Epithelial cell of esophagus (primary cell): ENCODE measurements at regions not wholly inside any gene's neighbourhood (a gene's known extent, or its start where the extent isn't known, plus 50 kb on each side); places are given as distances from the start of the nearest gene placed in this dataset.
A peak's percentile ranks its signal among the peaks of the same experiment; 100 is the strongest.

Experiments used
- DNase-seq: peaks from one replicate; pipeline ENCODE4 v3.0.0; 2010; ENCODE audit warnings: low read depth
- H3K4me3 ChIP-seq: 2 replicates; pipeline ENCODE4 v1.5.1; 2011; ENCODE audit warnings: mild to moderate bottlenecking, low read length, control low read depth
- TF ChIP-seq, protein P1 (sequence below): IDR thresholded peaks from 2 replicates; pipeline ENCODE4 v1.5.1; 2011; ENCODE audit warnings: low read depth, mild to moderate bottlenecking, low read length, control low read depth, inconsistent platforms; ENCODE audit not compliant: insufficient read depth; ENCODE audit errors: missing control alignments

DNA sequence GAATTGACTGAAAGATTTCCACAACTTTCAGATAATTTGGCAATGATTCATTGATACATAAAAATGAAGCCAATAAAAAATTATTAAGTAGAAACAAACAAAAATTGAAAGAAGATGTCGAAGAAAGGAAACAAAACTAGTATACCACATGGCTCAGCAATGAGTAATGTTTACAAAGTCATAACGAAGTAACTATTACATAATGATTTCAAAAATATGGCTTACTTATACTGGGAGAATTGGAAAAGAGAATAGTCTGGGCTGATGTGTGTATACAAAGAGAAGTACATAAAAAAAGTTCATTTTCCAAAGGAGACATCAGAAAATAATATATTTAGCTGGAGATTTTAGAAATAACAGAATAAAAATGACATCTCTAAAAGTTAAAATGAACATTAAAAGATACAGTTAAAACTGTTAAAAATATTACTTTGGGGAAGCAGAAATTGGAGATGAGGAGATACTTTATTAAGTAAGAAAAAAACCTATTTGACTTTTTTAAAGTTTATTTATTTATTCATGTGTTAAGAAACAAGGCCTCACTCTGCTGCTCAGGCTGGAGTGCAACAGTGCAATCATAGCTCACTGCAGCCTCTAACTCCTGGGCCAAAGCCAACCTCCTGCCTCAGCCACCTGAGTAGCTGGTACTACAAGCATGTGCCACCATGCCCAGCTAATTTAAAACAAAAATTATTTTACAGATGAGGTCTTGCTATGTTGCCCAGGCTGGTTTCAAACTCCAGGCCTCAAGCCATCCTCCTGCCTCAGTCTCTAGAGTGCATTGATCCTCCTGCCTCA, 409.7 kb upstream of the PIK3C3 start:
- H3K4me3 ChIP-seq, result no peak overlapping the region
- TF ChIP-seq, protein P1, sequence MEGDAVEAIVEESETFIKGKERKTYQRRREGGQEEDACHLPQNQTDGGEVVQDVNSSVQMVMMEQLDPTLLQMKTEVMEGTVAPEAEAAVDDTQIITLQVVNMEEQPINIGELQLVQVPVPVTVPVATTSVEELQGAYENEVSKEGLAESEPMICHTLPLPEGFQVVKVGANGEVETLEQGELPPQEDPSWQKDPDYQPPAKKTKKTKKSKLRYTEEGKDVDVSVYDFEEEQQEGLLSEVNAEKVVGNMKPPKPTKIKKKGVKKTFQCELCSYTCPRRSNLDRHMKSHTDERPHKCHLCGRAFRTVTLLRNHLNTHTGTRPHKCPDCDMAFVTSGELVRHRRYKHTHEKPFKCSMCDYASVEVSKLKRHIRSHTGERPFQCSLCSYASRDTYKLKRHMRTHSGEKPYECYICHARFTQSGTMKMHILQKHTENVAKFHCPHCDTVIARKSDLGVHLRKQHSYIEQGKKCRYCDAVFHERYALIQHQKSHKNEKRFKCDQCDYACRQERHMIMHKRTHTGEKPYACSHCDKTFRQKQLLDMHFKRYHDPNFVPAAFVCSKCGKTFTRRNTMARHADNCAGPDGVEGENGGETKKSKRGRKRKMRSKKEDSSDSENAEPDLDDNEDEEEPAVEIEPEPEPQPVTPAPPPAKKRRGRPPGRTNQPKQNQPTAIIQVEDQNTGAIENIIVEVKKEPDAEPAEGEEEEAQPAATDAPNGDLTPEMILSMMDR, result no peak
- peak; percentile 16 for DNase-seq

DNA sequence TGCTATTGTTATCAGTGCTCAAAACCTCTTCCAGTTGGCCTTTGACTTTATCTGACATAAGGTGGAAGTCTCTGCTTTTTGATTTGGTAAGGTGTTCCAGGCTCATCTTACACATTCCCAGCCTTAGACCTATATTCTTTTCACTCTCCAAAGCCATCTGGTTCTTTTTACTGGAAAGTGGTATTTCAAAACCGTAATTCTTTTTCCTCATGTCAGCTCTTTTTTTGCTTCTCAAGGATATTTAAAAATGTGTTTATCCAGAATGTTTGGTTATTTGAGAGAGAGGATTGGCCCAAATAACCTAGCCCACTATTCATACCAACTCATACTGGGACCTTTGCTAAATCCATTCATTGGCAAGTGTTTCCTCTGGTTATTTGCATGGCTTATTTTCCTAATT, 411.2 kb upstream of the PIK3C3 start:
- DNase-seq, result no peak
- H3K4me3 ChIP-seq, result no peak overlapping the region
- TF ChIP-seq, protein P1, result no peak

DNA sequence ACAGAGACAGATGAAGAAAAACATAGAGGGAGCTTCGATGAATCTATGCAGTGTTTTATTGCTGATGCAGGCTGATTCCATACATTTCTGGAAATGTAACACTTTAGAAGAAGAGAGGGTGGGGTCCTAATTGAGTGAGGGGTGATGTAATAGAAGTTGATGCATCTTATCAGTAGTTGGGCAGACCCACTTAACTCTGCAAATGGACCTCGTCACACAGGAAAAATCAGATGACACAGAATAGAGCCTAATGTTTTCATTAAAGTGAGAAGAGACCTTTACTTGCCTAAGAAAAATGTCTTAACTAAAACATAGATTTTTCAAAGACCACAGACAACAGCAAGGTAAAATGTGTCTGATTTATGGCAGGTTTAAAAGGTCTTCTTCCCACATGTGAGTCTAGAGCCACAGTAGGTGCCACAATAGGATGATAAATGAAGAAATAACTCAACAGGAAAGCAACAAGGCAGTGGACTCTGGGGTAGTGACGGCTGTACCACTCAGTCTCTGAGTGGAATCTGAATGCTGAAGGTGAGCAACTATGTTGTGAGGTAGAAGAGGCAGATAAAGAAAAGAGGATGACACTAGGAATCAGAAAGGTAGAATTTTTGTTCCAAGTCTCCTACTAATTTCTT, 414.7 kb upstream of the PIK3C3 start:
- TF ChIP-seq, protein P1, result no peak
- H3K4me3 ChIP-seq, result no peak overlapping the region
- DNase-seq, result no peak

DNA sequence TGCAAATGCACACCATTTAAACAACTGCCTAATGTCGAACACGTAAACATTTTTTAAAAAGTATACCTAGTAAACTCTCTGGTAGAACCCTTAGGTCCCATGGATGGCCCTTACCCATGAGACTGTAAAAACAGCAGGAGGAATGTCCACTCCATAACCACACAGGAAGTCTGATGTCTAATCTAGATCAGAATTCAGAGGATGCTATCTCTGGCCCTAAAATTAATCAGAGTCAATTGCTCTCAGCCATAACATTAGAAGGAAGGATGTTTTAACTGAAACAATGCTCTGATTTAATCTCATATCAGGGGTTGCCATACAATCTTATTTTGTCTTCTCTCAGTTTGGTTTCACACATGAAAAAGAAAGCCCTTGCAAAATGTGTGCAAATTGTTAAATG, 416.3 kb upstream of the PIK3C3 start:
- DNase-seq, result no peak
- no peak overlapping the region for H3K4me3 ChIP-seq
- TF ChIP-seq, protein P1, result no peak

DNA sequence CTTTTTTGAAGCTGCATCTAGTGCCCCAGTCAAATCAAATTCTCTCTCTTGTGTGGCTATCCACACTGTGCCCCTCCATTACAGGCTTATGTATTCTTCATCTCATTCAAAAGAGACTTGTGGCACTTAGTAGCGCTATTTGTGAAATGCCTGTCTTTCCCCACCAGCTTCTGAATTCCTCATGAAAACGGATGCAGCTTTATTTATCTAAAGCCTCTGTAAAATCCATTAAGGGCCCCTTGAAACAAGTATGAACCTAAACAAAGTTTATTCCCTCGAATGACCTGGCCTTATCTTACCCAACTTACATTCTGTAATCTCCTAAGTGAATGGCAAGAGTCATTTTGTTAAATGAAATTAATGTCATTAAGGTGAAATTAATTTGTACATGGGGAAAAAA, 417.4 kb upstream of the PIK3C3 start:
- DNase-seq, result no peak
- TF ChIP-seq, protein P1, result no peak
- H3K4me3 ChIP-seq, result no peak overlapping the region

DNA sequence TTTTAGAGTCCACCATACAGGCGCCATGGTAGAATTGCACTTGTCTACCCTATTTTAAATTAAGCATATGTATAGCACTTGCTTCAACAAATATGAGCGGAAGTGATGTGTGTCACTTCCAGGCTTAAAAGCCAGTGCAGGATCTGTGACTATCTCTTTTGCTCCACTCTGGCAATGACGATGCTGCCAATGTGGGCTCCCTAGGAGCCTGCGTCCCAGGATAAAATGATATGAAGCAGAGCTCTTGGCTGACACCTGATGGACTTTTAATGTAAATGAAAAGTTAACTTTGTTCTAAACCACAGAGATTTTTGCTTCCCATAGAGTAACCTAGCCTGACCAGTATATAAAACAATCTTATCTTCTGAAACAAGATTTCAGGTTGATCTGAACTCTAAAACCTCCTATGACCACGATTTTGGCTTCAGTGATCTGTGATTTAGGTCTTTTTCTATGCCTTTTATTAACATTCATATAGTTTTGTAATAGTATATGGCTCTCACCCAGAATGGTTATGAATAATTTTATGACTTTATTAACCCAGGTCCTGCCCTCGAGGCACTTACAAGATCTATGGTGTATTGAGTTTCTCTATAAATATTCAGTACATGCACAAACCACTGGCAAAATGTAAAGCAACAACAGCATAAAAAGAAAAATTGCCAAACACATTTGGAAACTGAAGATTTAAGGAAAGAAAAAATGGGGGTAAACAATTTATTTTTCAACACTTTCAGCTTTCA, 422.5 kb upstream of the PIK3C3 start:
- DNase-seq, result peak; percentile 20
- TF ChIP-seq, protein P1, result peak; percentile 39
- H3K4me3 ChIP-seq, result no peak overlapping the region

DNA sequence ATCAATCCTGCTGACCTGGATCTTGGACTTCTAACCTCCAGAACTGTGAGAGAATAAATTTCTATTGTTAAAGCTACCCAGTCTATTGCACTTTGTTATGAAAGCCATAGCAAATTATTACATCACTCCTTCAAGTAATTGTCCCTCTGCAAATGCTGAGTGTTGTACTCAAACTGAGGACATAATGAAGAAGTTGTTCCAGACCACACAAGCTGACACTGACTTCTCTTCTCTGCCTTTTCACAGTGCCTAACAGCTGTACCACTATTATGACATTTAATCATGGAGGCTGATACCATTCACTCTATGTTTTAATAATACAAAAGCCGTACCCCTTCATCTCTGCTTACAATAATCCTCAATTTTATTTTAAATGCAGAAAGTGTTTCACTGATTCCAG, 424.1 kb upstream of the PIK3C3 start:
- no peak for DNase-seq
- H3K4me3 ChIP-seq, result no peak overlapping the region
- TF ChIP-seq, protein P1, result no peak
